H4 (cell line): ENCODE measurements at regions not wholly inside any gene's neighbourhood (a gene's known extent, or its start where the extent isn't known, plus 50 kb on each side); places are given as distances from the start of the nearest gene placed in this dataset.

Experiments used
- DNase-seq: peaks from one replicate; pipeline ENCODE4 v3.0.0-alpha.2; 2015; ENCODE audit warnings: low spot score

DNA sequence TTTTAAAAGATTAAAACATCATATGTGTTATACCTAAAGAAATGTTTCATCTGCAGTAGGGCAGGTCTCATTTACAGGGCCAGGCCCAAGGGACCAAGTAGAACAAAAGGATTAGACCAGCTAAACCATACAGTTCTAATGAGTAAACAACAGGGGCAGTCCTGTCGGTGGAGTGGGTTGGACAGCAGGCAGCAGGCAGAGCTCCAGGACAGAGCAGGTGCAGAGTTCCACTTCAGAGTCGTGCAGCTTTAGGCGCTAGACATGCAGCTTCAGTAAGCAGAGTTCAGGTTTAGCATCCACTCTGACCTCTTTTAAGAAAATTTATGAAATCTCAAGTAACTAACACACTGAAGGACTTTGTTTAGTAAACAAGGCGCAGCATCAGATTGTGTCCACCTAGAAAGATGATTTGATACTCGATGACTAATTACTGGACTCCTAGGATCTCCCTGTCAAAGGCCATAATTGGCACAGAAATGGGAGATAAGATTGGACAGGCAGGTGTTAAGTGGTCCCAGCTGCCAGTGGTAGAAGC is 487.7 kb upstream of the INTU start:
- no peak for DNase-seq

DNA sequence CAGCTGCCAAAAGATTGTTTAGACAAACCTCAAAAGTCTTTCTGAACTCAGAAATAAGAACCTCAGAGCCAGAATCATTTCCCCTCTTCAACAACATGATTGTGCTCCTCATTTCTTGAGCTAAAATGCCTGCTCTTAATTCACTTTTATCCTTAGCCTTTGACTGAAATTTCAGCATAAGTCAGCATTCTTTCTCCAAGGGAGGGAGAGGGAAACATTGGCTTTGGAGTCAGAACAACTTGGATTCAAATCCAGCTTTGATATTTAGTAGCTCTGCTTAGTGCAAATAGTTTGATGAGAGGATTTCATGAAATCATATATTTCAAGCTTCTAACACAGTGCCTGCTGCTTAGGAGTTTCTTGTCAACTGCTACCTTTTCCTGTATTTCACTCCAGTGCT is 484.6 kb upstream of the INTU start:
- DNase-seq, result no peak

DNA sequence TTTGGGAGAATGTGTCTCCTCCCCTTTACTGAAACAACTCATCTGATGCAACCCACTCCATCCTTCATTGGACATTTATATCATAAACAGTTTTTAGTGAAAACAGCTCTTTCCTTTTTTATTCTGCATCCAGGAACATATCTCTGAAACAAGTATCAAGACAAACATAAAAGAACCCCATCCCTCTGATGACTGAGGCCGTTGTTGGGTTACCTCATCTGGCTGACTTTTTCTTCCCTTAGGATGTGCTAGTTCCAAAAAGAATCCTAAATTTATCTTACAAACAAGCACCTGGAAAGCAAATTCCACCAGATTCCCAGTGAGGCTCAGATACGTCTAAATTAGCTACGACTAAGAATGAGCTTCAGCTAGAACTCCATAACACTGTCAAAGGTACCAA is 483.7 kb upstream of the INTU start:
- DNase-seq, result no peak

DNA sequence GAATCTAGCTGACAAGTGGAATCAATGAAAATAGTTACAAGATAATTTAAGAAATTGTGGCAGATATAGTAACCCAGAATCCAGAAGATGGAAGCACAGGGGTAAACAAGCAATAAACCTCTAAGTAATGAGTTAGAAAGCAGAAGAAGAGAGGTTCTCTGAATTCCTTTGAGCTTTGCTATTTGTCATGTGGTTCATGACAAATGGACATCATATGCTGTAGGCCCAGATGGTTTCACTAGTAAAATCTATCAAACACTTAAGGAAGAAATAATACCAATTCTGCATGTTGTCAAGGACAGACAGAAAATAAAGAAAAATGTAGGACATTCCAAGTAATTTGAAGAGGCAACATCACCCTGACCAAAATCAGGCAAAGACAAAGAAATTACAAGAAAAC is 480.8 kb upstream of the INTU start:
- DNase-seq, result no peak

DNA sequence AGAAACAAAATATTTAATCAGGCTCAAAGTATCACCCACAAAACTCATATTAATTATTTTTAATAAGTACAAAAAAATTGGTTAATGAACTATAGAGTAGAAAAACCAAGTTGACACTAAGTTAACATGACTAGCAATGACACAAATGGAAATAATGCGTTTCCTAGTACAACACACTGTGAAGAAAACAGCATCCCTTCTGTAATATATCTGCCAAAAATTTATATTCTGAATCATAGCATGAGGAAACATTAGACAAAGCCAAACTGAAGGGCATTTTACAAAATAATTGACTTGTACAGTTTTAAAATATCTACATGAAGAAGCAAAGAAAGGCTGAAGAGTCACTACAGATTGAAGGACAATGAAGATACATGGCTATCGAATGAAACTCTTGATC is 477.6 kb upstream of the INTU start:
- DNase-seq, result no peak

DNA sequence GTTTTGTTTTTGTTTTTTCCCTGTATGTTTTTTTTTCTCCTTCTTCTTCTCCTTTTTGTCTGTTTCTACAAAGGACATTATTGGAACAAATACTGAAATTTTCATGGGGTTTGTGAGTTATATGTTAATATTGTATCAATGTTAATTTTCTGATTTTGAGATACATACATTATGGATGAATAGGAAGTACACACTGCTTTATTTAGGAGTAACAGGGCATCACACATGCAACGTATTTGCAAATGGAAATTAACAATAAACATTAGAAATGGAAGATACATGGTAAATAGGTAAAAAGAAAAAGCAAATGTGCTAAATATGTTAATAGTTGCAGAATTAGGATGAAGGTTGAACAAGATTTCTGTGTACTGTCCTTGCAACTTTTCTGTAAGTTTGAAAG is 477.2 kb upstream of the INTU start:
- no peak for DNase-seq

DNA sequence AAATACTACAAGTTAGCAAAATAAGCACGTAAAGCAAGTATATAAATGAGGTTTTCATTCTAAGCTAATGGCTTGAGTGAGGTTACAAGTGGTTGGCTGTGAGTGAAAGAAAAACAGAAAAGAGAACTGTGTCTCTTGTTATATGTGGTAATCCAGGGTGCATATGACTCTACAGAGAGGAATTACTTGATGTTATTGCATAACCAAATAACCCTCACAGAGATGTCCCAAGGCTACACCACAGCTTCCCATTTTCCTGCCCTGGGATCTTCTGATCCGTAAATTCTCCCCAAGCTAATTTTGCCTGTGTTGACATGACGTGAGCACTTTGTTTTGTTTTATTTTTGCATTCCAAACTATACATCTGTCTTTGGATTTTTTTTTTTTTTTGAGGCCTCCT is 470.0 kb upstream of the INTU start:
- peak; percentile 81 for DNase-seq

DNA sequence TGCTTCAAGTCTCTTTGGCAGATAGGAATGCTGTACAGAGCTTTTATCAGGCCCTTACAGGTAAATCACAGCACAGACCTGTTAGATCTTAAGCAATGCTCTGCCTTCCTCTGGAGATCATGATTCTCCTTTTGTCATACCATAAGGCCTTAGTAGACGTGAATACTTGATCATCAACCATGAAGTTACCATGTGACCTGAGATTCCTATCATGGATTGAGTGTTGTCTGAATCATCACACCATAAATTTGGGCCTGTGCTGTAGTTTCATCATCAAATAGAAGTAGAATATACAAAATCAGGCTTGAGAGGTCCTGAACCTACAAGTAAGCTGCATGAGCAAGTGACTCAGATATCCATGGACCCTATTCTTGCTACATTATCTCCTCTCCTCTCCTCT is 466.8 kb upstream of the INTU start:
- no peak for DNase-seq

DNA sequence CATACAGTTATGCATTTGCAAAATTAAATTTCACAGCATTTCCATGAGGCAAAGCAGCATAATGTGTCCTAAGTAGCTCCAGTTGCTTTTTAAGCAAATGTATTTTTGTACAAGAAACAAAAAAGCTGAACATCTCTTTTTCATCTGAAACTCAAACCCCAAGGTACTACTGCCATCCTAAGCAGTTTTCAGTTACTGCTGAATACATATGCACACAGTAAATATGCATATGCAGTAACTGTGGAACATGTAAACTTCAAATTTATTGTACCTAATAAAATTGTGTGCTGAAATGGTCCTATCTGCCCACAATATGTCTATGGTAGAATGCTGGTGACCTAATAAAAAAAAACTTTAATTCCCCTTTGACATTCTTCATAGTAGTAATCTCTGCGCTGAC is 458.6 kb upstream of the INTU start:
- no peak for DNase-seq

DNA sequence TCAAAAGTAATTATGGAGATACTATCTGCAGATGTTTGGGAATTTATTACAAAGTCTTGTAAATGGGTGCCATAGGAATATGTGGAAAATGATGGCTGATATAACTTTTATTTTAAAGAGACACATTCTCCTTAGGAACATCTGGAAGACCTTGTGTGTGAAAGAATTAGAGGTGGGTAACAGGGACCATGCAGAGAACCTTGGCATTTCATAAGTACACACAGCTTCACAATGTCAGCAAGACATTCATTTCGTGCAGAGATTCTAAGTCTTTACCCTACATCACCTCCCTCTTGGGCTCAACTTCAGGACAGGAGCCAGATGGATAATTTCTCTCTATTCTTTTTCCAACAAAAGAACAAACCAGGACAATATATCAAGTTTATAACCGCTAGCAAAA is 458.1 kb upstream of the INTU start:
- no peak for DNase-seq

DNA sequence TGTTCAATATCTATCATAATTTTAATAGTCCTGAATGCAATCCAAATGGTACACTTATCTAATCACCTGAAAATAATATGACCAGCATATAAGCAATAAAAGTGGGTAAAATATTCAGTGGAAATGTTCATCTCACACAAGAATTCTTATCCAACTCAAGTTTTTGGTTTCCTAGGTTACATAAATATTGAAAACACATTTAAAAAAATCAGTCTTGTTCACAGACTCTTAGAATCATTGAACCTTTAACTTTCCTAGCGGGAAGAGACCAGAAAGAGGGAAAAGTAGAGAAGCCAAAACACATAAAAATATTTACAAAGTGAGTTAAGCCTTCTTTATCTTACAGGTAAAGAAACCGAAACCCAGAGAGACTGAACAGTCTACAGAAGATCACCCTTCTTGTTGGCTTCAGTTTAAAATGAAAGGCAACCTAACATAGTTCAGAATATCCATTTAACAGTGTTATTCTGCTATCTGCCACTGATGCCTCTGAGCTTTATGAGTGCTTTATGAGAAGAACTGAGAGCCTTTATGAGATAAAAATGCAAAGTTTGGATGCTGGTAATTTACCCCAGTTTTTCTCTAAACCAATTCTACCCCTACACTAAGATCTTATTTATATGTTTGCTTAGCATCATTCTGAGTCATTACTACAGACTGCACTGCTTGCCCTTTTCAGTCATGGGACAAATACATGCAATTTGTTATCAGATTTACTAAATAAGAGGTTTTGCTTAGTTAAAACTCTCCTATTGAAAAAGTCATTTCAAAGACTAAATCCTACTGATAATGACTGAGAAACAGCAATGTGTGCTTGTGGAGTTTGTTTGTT is 453.3 kb upstream of the INTU start:
- DNase-seq, result no peak

DNA sequence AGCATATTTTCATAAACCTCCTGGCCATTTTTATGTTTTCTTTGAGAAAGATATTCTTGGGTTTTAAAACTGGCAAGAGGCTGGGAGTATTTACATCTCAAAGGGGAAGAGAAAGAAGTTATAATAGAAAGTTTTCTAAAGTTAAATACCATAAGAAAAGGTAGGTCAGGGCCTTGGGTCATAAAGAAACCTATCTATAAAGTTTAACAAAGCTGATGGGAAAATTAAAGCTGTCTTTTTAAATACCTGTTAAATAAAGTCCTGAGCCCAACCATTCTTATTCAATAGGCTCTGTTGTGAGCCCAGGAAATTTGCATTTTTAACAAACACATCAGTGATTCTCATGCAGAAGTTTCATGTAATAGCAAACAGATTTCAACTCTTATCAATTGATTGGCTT is 451.8 kb upstream of the INTU start:
- no peak for DNase-seq

DNA sequence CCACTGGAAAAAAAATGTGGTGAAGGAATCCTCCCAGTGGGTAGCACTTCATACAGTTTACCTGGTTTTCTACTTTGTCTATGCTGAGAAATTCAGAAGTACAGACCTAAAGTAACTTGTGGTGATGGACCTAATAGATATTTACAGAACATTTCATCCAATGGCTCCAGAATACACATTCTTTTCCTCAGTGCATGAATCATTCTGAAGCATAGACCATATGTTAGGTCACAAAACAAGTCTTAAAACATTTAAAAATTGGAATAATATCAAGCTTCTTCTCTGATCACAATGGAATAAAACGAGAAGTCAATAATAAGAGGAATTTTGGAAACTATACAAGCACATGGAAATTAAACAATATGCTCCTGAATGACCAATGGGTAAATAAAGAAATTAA is 450.1 kb upstream of the INTU start:
- no peak for DNase-seq

DNA sequence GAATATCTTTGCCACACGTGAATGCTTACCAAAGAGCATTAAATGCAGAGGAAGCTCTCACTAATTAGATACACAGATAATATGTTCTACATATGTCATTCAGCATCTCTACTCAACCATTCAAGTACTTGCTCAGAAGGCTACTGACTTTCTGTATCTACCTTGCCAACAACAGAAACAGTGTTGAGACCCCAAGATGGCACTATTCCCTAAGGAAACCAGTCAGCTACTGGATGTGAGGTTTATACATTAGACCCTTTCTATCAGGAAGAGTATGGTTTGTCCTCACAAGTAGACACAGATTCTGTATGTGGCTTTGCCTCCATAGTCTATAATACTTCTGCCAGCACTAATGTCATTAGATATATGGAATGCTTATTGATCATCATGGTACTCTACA is 443.9 kb upstream of the INTU start:
- no peak for DNase-seq

DNA sequence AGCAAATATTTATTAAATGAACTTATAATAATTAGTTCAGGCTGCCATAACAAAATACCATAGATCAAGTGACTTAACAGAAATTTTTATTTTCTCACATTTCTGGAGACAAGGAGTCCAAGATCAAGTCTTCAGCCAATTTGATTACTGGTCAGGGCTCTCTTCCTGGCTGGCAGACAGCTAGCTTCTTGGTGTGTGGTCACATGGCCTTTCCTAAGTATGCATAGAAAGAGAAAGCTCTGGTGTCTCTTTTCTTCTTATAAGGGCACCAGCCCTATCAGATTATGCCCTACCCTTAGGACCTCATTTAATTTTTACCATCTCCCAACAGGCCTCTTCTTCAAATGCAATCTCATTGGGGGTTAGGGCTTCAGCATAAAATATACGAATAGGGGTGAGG is 438.5 kb upstream of the INTU start:
- no peak for DNase-seq

DNA sequence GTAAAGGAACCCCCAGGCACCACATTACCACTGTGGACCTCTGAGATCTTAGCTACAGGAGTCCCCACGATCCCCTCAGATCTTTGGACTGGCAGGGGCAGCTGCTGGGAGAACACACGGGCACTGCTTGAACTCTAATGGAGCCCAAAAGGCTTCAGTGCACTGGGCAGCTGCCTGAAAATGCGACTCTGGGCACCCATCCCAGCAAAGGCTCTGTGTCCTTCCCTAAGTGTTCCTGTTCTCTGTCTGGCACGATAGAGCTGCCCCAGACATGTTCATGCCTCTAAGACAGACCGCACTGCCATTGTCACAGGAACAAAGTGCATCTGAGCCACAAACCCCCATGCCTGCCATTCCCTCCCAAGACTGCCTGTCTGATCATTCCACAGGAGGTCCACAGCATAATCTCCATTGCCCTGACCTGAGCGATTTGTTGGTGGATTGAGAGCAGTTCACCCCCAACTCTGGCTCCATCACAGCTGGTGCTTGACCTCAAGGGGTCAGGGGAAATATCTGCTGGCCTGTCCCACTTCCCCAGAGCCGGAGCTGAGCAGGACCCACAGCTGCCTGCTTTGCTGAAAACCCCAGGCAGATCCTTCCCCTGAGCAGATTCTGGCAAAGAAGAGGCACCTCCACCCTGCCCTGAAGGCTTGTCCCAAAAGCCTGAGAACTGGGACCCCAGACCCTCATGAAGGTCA is 436.0 kb upstream of the INTU start:
- no peak for DNase-seq

DNA sequence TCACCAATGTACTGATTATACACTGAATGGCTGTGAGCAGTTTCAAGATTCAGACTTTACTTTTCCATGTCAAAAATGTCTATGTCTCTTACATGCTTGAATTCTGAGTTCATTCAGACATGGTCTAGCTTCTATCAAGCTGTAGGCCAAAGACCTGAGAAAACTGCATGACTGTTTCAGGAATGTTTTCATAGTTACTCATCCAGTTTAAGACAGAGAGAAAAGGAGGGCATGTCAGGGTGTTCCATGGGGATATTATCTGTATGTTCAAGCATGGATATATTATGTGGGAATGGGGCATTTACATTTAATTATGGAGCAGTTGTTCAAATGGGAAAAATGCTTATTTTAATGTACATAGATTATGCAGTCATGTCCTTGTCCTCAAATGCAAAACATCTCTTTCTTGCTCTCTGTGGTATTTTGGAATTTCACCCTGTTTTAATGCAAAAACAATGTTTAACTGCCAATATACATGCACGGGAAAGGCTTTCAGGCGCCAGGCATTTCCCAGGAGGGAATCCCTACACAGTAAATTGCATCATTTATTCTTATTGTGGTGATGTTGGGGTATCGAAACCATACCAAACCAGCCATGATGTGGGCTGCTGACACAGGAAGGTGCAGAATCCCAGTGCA is 429.1 kb upstream of the INTU start:
- no peak for DNase-seq

DNA sequence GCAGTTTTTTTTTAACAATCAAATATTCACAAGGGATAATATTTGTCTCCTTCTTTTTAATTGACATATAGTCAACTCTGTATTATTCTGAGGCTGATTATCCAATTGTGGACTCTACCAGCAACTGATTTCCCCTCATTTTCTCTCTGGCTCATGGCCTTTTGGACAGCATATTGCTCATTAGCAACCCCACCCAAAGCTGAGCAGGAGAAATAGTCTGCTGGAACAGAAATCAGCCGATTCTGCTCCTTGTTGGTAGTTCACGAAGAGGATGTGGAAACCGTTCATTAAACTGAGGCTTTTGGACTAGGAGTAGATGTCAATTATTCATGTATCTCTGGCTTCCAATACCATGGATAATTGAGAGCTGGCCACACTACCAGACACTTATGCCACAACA is 428.4 kb upstream of the INTU start:
- no peak for DNase-seq

DNA sequence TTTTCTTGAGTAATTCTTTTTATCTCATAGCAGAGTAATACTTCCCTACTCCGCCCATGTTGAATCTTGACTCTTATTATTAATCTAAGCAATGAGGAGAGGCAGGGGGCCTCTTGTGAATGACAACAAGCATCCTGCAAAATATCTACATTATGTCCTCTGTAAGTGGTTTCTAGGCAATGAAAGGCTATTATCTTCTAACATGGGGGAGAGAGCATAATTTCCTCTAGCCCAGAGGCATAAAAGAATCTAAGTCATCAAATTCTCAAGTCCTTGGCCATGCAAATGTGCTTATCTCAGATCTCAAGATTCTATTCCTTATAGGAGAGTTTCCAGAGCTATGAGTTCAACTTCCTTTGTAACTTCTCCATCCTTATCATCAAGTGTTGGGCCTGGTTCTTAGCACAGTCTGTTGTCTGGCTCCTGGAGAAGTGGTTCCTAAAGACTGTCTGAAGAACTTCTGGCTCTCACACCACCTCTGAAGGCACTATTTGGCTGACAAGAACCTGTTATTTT is 423.1 kb upstream of the INTU start:
- DNase-seq, result no peak

DNA sequence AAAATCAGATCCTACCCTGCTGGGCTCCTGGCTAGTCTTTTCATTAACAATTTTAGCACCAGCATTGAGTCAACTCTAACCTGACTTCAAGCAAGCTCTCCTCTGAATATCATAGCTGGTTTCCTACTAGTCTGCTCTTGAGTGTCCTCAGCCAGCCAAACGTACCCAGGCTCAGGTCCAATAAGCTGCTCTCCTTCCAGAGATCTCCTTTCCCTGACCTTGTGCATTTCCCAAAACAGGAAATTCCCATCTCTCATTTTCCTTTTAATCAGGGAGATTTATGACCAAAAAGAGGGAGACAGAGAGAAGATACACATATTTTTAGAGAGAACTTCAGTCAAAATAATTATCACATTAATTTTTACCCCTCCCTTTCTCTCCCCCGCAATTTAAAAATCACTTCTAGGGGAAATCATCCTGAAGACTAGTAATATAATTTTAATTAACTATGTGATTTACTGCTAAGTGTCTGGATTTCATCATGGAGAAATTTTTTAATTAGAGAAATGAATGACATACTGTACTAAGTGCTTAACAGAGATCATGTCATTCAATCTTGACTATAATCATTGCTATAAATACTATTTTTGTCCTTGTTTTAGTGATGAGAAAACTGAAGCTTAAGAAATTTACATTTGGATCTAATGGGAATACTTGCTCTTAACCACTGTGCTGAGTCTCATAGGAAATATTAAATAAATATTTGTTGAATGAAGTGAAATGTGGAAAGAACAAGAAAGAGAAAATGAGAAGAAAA is 421.7 kb upstream of the INTU start:
- DNase-seq, result no peak

DNA sequence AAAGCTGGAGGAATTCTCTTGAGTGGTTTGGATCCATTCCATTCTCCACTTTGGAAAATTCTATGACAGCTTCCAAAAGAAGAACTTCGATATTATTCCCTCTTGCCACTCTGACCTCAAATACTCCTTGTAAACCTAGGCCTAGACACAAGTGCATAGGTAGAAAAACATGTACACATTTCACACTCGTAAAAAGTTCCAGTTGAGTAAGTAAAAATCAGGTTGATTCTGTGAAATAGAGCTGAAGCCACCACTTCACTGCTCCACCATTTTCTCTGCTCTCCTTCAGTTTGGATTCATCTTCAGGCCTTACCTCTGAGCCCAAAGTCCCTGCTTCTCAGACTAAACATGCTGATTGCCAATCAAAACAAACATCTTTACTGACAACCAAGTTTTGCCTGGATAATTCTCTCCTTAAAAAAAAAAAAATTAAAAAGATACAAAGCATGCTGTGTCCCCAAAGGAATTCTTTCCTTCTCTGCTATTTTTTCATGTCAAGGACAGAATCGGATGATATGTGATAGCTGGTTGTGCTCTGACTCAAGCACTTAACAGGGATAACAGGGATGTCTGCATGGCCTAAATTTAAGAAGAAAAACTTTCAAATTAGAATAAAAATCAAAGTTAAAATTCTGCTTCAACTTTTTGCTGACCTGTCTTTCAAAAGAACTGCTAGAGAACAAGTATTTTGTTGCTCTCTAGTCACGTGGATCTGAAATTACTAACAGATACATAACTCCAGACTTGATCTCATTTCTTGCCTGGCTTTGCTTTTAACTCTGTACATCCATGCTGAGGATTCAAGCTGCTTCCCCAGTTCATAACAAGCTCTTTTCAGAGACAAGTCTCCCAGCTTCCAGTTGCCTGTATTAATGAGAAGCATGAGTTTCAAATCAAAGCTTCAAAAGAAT is 420.9 kb upstream of the INTU start:
- no peak for DNase-seq
